ENCODE measurements at regions not wholly inside any gene's neighbourhood (a gene's known extent, or its start where the extent isn't known, plus 50 kb on each side); places are given as distances from the start of the nearest gene placed in this dataset.
"Not testable (repeated sequence)": the region's sequence is repeated elsewhere in the genome, so short reads cannot be mapped to it uniquely, and the experiment has no call there.

DNA sequence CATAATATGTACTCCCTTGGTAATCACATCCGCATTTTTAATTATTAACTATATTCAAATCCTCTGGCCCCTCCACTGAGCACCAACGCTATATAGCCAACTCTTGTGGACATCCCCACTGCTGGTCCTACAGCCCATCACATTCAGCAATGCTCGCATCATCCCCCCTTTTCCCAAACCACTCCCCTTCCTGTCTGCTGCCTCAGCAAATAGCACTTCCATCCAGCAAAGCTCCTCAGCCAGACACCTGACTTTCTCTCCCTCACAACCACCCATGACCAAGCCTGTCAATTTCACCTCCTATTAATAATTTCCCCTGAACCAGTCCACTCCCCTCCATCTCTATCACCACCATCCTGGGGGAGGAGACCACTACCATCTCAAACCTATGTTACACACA lies 65.5 kb upstream of the KIF2A start:
- not testable (repeated sequence) for DNase-seq

DNA sequence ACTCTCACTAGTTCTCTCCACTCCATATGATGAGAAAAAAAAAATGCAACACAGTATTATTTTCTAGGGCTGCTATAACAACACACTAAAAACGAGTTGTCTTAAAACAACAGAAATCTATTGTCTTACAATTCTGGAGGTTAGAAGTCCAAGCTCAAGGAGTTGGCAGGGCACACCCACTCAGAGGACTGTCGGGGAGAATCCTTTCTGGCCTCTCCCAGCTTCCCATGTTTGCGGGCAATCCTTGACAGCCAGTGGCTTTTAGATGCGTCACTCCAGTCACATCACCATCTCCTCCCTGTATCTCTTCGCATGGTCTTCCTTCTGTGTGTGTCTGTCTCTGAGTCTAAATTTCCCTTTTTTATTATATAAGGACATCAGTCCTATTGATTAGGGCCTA lies 64.0 kb upstream of the KIF2A start:
- DNase-seq = not testable (repeated sequence)

DNA sequence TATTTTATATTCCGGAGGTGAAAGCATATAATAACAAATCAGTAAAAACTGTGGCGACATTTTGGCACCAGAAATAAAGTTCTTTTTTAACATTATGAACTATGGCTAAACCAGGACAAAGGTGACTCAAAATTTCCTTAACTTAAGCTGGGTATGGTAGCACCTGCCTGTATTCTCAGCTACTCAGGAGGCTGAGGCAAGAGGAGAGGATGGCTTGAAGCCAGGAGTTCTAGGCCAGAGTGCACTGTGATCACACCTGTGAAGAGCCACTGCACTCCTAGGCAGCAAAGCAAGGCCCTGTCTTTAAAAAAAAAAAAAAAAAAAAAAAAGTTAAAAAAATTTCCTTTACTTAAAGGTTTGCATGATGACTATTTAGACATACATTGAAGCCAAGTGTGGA lies 63.0 kb upstream of the KIF2A start:
- not testable (repeated sequence) for DNase-seq

- not testable (repeated sequence) for DNase-seq
Observed at GRCh38 chr5:62248192-62248591, 57.8 kb upstream of the KIF2A start.

DNA sequence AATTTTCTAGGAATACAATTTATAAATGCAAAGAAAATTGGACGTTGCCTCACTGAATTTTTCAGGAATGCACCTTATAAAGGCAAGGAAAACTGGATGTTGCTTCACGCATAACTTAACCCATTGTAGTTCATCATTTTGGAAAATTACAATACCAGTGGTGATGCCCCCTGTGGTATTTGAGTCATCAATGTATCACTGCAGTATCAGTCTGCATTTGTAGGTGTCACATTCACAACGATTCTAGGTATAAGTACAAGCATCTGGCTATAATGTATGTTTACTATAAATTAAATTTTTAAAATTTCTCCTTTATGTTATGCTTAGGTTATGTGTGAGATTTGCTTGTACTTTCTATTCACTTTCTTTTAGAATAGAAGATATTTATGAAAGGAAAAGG lies 55.9 kb upstream of the KIF2A start:
- DNase-seq = not testable (repeated sequence)

- DNase-seq = not testable (repeated sequence)
Observed at GRCh38 chr5:62250919-62251318, 55.1 kb upstream of the KIF2A start.

DNA sequence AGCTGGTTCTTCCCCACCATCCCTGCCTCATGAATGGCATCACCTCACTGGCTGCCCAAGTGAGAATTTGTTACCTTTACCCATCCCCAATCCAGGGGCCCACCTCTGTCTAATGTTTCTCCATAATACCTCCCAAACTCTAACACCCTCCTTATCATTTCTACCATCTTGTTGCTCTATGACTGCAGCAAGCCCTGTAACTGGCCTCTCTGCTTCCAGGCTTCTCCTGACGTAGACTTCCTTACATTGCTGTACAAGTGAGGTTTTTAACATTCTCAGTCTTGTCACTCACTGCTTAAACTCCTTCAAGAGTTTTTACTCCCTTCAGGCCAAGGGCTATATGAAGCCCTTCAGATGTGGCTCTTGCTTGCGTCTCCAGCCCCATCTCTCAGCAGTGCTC lies 53.5 kb upstream of the KIF2A start:
- not testable (repeated sequence) for DNase-seq

GRCh38 chr5:62255551-62255950 lies 50.5 kb upstream of the KIF2A start:
- DNase-seq = not testable (repeated sequence)

- no peak for DNase-seq
Observed at GRCh38 chr5:62256161-62257019, 49.6 kb upstream of the KIF2A start.

Data from NCI-H187 (cell line).